GM19239 (cell line): ENCODE measurements at regions not wholly inside any gene's neighbourhood (a gene's known extent, or its start where the extent isn't known, plus 50 kb on each side); places are given as distances from the start of the nearest gene placed in this dataset.

Experiments
- DNase-seq: peaks from one replicate; pipeline ENCODE4 v3.0.0; 2011; ENCODE audit warnings: low spot score; ENCODE audit not compliant: insufficient read length
- FAIRE-seq: peaks from 2 replicates; lab custom pipeline; 2011; peaks lifted over from hg19 to GRCh38; lab: Jason Lieb, UNC

DNA sequence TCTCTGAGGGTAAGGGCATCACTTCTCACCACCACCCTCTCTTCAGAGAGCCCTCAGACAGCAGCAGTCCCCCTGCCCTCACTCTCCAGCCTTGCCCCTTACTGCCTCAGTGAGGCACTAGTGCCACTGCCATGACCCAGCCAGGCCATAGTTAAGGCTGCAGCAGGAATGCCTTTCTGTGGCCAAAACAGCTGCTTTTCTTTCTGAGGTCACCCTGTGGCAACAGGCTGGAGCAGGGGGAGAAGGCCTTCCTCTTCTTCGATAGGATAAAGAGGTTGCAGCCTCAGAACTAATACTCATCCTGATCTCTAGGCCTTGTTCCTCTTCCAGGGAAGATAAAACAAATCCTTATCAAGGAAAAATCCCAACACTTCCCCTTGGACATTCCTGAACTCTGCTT, 56.8 kb upstream of the ECI2 start:
- no peak for FAIRE-seq

DNA sequence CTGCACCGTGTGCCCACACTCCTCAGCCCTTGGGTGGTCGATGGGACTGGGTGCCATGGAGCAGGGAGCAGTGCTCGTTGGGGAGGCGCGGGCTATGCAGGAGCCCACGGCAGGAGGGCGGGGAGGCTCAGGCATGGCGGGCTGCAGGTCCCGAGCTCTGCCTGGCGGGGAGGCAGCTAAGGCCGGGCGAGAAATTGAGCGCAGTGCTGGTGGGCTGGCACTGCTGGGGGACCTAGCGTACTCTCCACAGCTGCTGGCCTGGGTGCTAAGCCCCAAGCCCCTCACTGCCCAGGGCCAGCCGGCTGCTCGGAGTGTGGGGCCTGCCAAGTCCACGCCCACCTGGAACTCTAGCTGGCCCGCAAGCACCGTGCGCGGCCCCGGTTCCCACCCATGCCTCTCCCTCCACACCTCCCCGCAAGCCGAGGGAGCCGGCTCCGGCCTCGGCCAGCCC, 55.9 kb upstream of the ECI2 start:
- FAIRE-seq (no peak), DNase-seq (no peak)

More for the DNA sequence above, 56.8 kb upstream of the ECI2 start:
- no peak for DNase-seq

DNA sequence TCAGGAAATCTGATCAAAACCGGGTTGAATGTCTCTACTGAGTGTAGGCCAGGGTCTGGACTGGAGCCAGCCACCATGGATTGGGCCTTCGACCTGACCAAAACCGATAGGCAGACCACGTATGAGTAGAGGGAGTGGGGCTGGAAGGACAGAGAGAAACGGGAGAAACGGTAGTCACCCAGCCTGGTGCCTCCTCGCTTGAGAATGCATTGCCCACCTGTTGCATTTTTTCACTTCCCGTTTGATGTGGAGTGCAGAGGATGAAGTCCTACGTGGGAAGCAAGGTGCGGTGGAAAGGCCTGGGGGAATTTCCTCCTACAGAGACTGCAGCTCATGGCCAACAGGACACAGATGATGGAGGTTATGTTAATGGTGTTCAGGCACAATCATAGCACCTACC, 53.9 kb upstream of the ECI2 start:
- no peak for FAIRE-seq
- DNase-seq, result no peak

DNA sequence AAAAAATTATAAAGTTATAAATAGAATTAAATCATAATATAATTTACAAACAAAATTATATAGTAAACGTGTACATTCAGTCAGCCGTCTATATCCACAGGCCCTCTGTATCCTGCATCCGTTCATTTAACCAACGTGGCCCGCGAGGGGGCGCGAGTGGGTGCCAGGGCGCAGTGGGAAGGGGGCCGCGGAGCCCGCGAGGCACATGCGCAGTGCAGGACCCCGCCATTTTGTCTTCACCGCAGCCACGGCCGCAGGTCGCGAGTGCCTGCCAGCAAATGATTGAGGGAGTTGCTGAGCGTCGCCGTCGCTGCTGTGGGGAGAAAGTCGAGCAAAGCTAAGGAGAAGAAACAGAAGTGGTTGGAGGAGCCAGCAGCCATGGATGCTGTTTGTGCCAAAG, 53.4 kb upstream of the ECI2 start:
- FAIRE-seq, result no peak
- DNase-seq, result no peak

DNA sequence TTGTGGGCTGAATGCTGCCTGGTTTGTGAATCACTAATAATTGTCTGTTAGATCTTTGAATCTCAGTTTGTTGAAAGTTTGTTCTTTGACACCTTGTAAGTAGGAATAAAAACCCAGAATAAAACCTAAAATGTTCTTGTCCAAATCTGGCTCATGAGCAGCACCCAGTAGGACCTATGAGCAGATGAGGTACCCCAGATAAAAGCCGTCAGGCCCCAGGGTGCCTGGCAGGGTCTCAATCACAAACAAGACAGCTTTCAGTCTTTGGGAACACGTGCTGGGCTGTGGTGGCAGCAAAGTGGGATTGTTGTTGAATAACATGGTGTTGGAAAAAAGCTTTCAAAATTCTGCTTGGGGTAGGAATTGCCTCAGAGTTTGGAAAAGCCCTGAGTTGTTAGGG, 52.1 kb upstream of the ECI2 start:
- FAIRE-seq, result no peak

DNA sequence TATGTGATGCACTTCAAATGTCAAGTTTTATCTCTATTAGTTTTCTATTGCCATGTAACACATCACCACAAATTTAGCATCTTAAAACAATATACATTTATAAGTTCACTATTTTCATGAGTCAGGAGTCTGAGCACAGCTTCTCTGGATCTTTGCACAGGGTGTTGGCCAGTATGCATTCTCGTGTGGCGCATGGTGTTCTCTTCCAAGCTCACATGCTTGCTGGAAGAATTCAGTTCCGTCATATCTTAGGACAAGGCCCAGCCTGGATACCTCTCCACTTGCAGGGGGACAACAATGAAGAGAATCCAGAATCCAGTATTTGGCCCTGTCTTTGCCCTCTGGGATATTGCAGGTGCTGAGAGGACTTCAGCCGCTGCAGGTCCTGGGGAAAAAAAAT, 51.0 kb upstream of the ECI2 start:
- DNase-seq, result no peak
- FAIRE-seq, result no peak

More for the DNA sequence above, 52.1 kb upstream of the ECI2 start:
- DNase-seq, result no peak

DNA sequence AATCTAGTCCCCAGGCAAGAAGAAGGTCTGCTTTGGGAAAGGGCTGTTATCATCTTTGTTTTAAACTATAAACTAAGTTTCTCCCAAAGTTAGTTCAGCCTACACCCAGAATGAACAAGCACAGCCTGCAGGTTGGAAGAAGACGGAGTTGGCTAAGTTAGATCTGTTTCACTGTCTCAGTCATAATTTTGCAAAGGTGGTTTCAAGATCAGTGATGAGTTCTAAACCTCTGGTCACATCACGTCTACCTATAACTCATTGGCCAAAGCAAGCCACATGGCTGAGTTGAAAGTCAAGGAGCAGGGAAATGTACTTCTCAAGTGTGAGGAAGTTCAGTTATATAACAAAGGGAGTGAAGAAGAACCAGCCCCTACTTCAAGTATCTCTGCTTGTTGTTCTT, 50.5 kb upstream of the ECI2 start:
- FAIRE-seq, result no peak
- DNase-seq, result no peak

DNA sequence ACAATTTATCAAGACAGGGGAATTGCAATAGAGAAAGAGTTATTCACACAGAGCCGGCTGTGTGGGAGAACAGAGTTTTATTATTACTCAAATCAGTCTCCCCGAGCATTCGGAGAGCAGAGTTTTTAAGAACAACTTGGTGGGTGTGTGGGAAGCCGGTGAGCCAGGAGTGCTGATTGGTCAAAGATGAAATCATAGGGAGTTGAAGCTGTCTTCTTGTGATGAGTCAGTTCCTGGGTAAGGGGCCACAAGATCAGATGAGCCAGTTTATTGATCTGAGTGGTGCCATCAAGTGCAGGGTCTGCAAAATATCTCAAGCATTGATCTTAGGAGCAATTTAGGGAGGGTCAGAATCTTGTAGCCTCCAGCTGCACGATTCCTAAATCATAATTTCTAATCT, 50.0 kb upstream of the ECI2 start:
- no peak for FAIRE-seq
- no peak for DNase-seq
